HUES6 (cell line): ENCODE measurements at regions not wholly inside any gene's neighbourhood (a gene's known extent, or its start where the extent isn't known, plus 50 kb on each side); places are given as distances from the start of the nearest gene placed in this dataset.

ENCODE experiments used
- H3K27ac ChIP-seq: 2 replicates; pipeline ENCODE4 v1.7.0; 2013; ENCODE audit warnings: low read depth, mild to moderate bottlenecking, low read length, inconsistent platforms
- H3K27me3 ChIP-seq: 2 replicates; pipeline ENCODE4 v1.6.1; 2013; ENCODE audit warnings: low read length; ENCODE audit not compliant: control insufficient read depth, insufficient read depth
- H3K36me3 ChIP-seq: 2 replicates; pipeline ENCODE4 v1.6.1; 2013; ENCODE audit warnings: low read length; ENCODE audit not compliant: control insufficient read depth, insufficient read depth
- H3K4me1 ChIP-seq: 2 replicates; pipeline ENCODE4 v1.6.1; 2013; ENCODE audit warnings: low read length; ENCODE audit not compliant: control insufficient read depth, insufficient read depth
- H3K4me3 ChIP-seq: 2 replicates; pipeline ENCODE4 v1.5.1; 2013; ENCODE audit warnings: low read depth, low read length
- H3K9ac ChIP-seq: one replicate; pipeline ENCODE4 v1.6.1; 2013; ENCODE audit warnings: mild to moderate bottlenecking, low read length
- H3K9me3 ChIP-seq: 2 replicates; pipeline ENCODE4 v1.6.1; 2013; ENCODE audit warnings: low read depth, low read length; ENCODE audit not compliant: control insufficient read depth, insufficient read depth

DNA sequence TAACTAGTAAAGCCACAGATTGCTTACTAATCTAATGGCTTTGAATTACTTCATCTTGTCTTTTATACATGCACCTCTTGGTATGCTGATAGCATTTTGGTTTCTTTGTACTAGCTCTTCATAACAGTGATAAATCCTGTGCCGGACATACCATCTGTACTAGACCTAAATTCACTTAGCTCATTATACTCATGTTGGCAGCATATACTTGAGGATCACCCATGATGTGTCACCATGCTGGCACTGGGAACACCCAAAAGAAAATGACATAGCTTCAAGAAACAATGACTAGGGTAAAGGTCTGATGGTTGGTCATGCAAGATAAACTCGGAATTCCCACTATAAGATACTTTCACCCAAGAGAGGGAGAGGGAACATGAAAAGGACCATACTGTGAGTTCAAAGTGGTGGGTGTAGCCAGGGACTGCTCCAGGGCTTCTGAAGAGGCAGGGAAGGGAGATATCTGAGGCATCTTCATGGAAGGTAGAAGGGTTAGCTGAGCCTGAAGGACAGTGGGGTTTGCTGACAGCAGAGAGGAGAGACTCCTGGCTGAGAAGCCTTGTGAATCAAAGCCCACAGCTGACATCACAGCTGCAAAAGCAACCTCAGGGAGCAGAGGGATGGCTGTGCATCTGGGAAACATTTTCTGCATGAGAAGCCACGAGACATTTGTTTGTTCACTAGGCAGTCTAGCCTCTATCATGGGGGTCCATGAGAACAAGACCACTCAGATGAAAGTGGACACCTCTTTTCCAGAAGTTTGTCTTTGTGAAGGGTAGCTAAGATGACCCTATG, 314.2 kb downstream of the RAB28 start:
- H3K36me3 ChIP-seq = no peaks in the 10 kb centered on the region
- no peak overlapping the region for H3K27ac ChIP-seq
- no peaks in the 10 kb centered on the region for H3K9me3 ChIP-seq
- H3K4me1 ChIP-seq = no peaks in the 10 kb centered on the region
- no peak overlapping the region for H3K4me3 ChIP-seq
- H3K9ac ChIP-seq = no peak overlapping the region
- no peaks in the 10 kb centered on the region for H3K27me3 ChIP-seq

DNA sequence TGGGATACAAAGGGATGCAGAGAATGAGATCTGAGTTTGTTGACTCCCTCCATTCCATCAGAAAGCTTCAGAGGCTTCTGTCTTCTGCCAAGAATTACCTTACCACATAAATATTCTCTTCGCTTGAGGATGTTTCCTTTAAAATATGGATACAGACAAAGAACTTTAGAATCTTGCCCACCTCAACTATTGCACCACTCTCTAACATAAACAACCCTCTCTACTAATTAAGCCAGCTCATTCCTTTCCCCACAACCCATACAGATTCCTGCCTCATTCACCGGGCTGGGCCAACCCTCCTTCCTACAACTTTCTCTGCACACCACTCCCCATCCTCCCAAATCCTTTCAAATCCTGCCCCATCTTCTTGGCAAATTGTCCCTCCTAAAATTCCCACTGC, 315.8 kb downstream of the RAB28 start:
- no peaks in the 10 kb centered on the region for H3K4me1 ChIP-seq
- H3K27me3 ChIP-seq = no peaks in the 10 kb centered on the region
- H3K9me3 ChIP-seq = no peaks in the 10 kb centered on the region
- H3K4me3 ChIP-seq = no peak overlapping the region
- H3K9ac ChIP-seq = no peak overlapping the region
- H3K27ac ChIP-seq = no peak overlapping the region
- H3K36me3 ChIP-seq = no peaks in the 10 kb centered on the region

DNA sequence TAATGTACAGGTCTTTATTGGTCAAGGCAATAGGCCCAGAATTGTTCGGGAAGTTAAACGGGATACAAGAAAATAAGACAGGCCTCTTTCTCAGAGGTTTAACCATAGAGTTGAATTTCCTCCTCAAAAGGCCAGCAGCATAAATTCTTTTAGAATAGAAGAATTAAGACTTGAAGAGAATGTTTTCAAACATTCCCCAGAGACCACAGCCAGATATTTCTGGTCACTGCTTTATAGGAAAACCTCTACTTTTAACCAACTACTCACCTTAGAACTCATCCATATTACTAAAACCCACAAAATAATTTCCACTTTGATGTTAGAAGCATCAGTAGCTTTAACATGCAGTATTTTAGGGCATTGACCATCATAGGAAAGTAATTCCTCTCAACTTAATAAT, 317.9 kb downstream of the RAB28 start:
- H3K9me3 ChIP-seq = no peaks in the 10 kb centered on the region
- H3K36me3 ChIP-seq = no peaks in the 10 kb centered on the region
- no peak overlapping the region for H3K9ac ChIP-seq
- H3K27ac ChIP-seq = no peak overlapping the region
- H3K4me3 ChIP-seq = no peak overlapping the region
- no peaks in the 10 kb centered on the region for H3K27me3 ChIP-seq
- 0 out of 2 replicates have a peak, but pooled peaks cover 7% of the 10 kb centered on the region for H3K4me1 ChIP-seq

DNA sequence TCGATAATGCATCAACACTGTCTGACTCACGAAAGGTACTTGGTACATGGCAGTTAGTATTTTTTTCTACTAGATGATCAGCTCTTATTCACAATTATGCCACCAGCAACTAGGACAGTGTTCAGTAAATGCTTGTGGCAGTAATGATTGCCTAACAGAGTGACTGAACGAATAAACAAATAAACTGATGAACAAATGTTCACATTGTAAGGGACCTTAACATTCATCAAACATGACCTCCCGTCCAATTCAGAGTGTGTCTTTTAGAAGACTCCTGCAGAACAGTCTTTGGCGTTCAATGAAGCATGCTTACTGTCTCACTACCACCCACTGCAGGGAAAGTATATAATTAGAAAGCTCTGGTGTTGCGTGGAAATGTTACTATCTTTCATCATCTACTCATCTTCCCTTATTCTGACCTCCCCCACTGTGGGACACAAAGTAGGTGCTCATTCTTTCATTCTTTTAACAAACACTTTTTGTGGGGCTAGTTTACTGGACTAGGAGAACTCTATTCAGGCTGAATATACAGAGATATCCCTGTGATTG, 319.3 kb downstream of the RAB28 start:
- Histone ChIP-seq H3K4me1 (0 out of 2 replicates have a peak, but pooled peaks cover 7% of the 10 kb centered on the region), H3K36me3 (no peaks in the 10 kb centered on the region), H3K27ac (no peak overlapping the region), H3K9me3 (no peaks in the 10 kb centered on the region), H3K9ac (no peak overlapping the region), H3K4me3 (no peak overlapping the region), H3K27me3 (no peaks in the 10 kb centered on the region)

DNA sequence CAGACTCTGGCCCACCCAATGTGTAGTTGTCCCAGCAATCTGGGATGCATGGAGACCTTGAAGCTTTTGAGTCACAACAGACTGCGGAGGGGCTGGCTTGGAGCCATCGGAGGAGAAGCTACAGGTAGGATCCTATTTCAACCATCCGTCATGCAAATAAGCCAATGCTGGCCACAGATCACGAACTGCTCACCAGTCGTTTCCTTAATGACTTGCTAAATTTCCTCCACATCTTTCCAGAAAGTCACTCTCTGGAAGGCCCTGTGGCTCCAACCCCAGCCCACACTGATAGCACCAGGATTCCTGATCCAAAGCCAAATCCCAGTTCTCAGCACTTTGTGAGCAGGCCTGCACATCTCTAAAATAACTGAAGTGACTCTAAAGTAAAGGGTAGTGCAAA, 321.3 kb downstream of the RAB28 start:
- Histone ChIP-seq H3K27me3 (no peaks in the 10 kb centered on the region), H3K4me3 (no peak overlapping the region), H3K4me1 (0 out of 2 replicates have a peak, but pooled peaks cover 7% of the 10 kb centered on the region), H3K9ac (no peak overlapping the region), H3K36me3 (no peaks in the 10 kb centered on the region), H3K9me3 (no peaks in the 10 kb centered on the region), H3K27ac (no peak overlapping the region)

DNA sequence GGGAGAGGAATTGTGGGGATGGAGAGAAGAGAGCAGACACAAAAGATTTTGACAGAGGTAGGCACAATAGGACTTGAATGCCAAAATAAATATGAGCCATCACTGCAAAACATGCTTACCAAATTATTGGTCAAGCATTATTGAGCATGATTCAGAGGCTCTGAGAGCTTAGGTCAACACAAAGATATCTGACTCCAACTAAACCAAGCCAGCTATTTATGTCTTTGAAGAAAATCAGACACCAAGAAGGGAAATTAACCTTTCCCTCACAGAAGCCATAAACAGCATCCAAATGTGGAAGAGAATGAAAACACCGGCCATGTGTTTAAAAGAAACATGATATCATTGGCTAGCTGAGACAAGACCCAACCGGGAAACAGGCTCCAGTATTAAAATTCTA, 323.2 kb downstream of the RAB28 start:
- H3K9me3 ChIP-seq = no peaks in the 10 kb centered on the region

DNA sequence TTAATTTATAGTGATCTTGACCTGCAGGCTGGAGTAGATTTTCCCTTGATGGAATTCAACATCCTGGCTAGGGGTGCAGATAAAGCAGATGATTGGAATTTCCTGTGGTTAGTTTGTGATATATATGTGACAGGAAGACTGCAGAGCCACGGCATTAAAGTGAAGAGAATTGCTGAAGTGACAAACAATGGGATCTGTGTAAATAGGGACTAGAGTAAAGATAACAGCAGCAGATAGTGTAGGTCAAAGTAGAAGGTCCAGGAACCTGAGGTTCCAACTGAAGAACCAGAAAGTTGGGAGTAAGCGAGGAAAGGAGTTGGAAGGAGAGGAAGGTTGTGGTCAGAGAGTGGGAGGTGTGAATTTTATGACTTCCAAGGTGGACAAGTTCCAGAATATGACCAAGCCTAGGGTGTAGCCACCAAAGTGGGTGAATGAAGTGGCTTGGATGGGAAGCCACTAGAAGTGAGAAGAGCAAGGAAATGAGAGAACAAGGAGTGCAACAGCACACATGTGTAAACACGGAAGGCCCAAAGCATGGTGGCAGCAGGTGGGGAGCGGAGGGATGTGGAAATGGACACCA, 325.0 kb downstream of the RAB28 start:
- Histone ChIP-seq H3K27ac (no peak overlapping the region), H3K4me1 (0 out of 2 replicates have a peak, but pooled peaks cover 7% of the 10 kb centered on the region), H3K9me3 (no peaks in the 10 kb centered on the region), H3K27me3 (no peaks in the 10 kb centered on the region), H3K9ac (no peak overlapping the region), H3K36me3 (no peaks in the 10 kb centered on the region), H3K4me3 (no peak overlapping the region)

More for the DNA sequence above, 323.2 kb downstream of the RAB28 start:
- Histone ChIP-seq H3K4me3 (no peak overlapping the region), H3K36me3 (no peaks in the 10 kb centered on the region), H3K4me1 (0 out of 2 replicates have a peak, but pooled peaks cover 7% of the 10 kb centered on the region), H3K9ac (no peak overlapping the region), H3K27me3 (no peaks in the 10 kb centered on the region), H3K27ac (no peak overlapping the region)

DNA sequence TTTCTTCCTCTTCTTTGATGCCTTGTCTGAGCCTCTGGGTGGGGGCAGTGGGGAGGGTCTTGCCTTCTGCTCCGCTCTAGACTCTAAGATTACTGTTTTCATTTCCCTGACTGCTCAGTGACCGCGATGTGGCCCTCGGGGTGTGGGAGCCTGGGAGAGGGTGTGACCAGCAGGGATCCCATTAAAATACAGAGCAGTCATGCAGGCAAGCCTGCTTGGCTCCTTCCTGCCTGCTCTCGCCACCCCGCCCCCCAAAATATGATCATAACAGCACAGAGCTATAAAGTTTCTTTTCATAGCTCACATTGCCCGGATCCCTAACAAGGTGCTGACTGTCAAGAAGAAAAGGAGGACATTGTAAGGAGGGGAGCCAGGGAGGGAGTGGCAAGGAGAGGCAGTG, 332.9 kb downstream of the RAB28 start:
- Histone ChIP-seq H3K27ac (no peak overlapping the region), H3K9me3 (no peaks in the 10 kb centered on the region), H3K9ac (no peak overlapping the region), H3K4me1 (no peaks in the 10 kb centered on the region), H3K27me3 (no peaks in the 10 kb centered on the region), H3K36me3 (no peaks in the 10 kb centered on the region), H3K4me3 (no peak overlapping the region)

DNA sequence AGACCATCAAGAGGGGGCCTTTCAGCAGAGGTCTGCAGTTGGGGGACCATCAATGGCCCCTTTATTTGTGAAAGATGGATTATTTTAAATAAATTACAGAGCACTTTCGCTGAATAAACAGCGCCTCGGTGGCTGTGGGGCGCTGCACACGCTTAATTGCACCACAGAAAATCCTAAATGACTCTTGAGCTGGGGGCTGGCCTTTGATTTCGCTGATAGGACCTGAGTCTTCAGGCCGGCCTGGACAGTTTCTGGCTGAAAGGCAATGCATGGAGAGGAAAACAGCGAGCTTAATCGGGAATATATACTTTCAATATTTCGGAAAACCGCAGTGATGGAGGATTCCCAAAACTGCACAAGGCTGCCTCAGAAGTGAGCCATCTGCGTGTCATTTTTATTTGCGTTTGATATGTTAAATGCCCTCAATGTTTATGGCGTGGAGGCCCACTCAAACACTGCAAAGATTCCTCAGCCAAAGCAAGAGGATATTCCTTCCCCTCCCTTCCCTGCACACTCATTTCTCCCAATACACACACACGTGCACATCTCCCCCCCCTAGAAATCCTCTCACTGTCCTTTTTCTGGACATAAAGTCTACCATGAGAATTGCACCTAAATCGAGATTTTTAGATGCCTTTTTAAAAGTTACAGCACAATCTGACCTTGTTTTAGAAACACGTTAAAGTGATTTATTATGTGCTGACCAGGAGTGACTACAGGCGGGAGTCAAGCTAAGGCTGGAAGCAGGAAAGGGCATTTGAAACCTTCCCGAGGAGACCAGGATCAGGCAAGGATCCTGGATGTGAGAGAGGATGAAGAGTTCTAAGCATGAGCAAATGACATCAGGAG, 340.7 kb downstream of the RAB28 start:
- H3K9ac ChIP-seq = no peak overlapping the region
- no peak overlapping the region for H3K4me3 ChIP-seq
- H3K36me3 ChIP-seq = no peaks in the 10 kb centered on the region
- H3K27ac ChIP-seq = no peak overlapping the region
- H3K4me1 ChIP-seq = no peaks in the 10 kb centered on the region
- no peaks in the 10 kb centered on the region for H3K27me3 ChIP-seq
- H3K9me3 ChIP-seq = 0 out of 2 replicates have a peak, but pooled peaks cover 2% of the 10 kb centered on the region

DNA sequence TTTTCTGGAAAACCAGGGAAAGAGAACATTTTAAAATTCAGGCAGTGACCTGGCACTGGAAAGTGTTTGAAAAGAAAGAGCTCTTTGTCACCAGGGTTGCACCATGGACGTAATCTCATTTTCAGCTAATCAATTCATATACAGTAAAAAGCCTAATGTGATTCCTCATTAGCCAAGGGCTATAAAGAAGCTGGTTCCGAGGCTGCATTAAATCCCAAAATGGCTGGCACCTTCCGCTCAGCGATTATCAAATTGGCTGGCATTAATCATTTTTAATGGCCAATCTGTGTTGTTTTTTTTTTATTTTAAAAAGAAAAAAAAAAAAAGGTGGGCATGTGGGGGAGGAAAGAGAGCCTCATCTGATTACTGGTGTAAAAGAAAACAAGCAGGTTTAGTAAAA, 341.4 kb downstream of the RAB28 start:
- Histone ChIP-seq H3K4me3 (no peak overlapping the region), H3K9ac (no peak overlapping the region), H3K36me3 (no peaks in the 10 kb centered on the region), H3K9me3 (0 out of 2 replicates have a peak, but pooled peaks cover 2% of the 10 kb centered on the region), H3K27ac (no peak overlapping the region), H3K27me3 (no peaks in the 10 kb centered on the region), H3K4me1 (no peaks in the 10 kb centered on the region)
